GM06990 (cell line): ENCODE measurements at regions not wholly inside any gene's neighbourhood (a gene's known extent, or its start where the extent isn't known, plus 50 kb on each side); places are given as distances from the start of the nearest gene placed in this dataset.

Experiments
- DNase-seq: peaks from one replicate; pipeline ENCODE4 v3.0.0-alpha.2; 2011; ENCODE audit not compliant: insufficient read length; ENCODE audit errors: extremely low read depth
- H3K27me3 ChIP-seq: replicated peaks from 2 replicates; pipeline ENCODE4 v1.6.0; 2011; ENCODE audit warnings: low read length; ENCODE audit not compliant: control insufficient read depth, insufficient read depth
- H3K36me3 ChIP-seq: 2 replicates; pipeline ENCODE4 v1.5.1; 2011; ENCODE audit warnings: low read length; ENCODE audit not compliant: control insufficient read depth, insufficient read depth
- H3K4me3 ChIP-seq: replicated peaks from 2 replicates; pipeline ENCODE4 v1.5.1; 2011; ENCODE audit warnings: low read depth, mild to moderate bottlenecking, control low read depth, low read length
- TF ChIP-seq, protein P1 (sequence below): IDR thresholded peaks from 2 replicates; pipeline ENCODE4 v1.5.1; 2011; ENCODE audit warnings: low read length, control low read depth, mild to moderate bottlenecking, inconsistent platforms; ENCODE audit not compliant: insufficient read depth, poor library complexity, severe bottlenecking

GRCh38 chrX:122596998-122597397, 587.1 kb upstream of the GRIA3 start:
- DNase-seq = no peak
- no peaks in the 10 kb centered on the region for H3K36me3 ChIP-seq
- TF ChIP-seq, protein P1, sequence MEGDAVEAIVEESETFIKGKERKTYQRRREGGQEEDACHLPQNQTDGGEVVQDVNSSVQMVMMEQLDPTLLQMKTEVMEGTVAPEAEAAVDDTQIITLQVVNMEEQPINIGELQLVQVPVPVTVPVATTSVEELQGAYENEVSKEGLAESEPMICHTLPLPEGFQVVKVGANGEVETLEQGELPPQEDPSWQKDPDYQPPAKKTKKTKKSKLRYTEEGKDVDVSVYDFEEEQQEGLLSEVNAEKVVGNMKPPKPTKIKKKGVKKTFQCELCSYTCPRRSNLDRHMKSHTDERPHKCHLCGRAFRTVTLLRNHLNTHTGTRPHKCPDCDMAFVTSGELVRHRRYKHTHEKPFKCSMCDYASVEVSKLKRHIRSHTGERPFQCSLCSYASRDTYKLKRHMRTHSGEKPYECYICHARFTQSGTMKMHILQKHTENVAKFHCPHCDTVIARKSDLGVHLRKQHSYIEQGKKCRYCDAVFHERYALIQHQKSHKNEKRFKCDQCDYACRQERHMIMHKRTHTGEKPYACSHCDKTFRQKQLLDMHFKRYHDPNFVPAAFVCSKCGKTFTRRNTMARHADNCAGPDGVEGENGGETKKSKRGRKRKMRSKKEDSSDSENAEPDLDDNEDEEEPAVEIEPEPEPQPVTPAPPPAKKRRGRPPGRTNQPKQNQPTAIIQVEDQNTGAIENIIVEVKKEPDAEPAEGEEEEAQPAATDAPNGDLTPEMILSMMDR = no peak
- no peaks in the 10 kb centered on the region for H3K27me3 ChIP-seq
- no peak overlapping the region for H3K4me3 ChIP-seq

DNA sequence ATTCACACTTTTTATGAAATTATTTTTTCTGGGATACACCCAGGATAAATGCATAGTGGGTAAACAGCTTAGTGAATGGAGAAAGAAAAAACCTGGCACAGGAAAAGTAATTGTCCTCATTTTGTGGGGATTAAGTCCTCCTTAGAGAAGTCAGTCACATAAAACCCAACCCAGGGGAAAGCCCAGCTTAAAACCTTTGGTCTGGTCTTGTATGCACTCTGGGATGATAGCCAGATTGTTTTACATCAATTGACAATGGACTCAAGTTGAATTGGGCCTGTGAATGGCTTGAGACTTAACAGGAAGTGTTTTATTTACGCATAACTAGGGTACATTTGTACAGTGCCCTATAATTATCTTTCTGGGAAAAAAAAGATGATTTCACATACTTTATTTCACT, 561.3 kb upstream of the GRIA3 start:
- no peaks in the 10 kb centered on the region for H3K36me3 ChIP-seq
- DNase-seq = no peak
- H3K4me3 ChIP-seq = no peak overlapping the region
- TF ChIP-seq, protein P1 = no peak
- H3K27me3 ChIP-seq = no peaks in the 10 kb centered on the region

DNA sequence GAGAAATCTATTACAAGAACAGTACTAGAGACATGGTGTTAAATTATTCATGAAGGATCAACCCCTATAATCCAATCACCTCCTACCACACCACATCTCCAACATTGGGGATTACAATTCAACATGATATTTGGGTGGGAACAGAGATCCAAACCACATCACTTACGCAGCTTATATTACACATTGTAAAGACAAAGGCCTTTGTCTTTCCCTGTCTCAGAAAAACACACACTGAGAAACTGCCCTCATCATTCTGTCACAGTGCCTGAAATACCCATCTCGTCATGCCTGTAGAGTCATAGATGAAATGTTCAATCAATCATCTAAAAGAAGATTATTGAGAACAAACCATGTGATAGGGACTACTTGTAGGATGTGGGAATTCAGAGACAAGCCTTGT, 558.8 kb upstream of the GRIA3 start:
- DNase-seq = no peak
- Histone ChIP-seq H3K36me3 (no peaks in the 10 kb centered on the region), H3K27me3 (no peaks in the 10 kb centered on the region), H3K4me3 (no peak overlapping the region)
- TF ChIP-seq, protein P1 = no peak

- DNase-seq = no peak
- H3K36me3 ChIP-seq = no peaks in the 10 kb centered on the region
- H3K4me3 ChIP-seq = no peak overlapping the region
- no peaks in the 10 kb centered on the region for H3K27me3 ChIP-seq
- TF ChIP-seq, protein P1 = no peak
These were observed 558.3 kb upstream of the GRIA3 start for GRCh38 chrX:122625821-122626220.

- no peak overlapping the region for H3K4me3 ChIP-seq
- DNase-seq = no peak
- H3K36me3 ChIP-seq = no peaks in the 10 kb centered on the region
- TF ChIP-seq, protein P1 = no peak
- no peaks in the 10 kb centered on the region for H3K27me3 ChIP-seq
These were observed 557.2 kb upstream of the GRIA3 start for GRCh38 chrX:122626871-122627270.

- no peak for DNase-seq
- H3K4me3 ChIP-seq = no peak overlapping the region
- TF ChIP-seq, protein P1 = no peak
- H3K36me3 ChIP-seq = no peaks in the 10 kb centered on the region
- H3K27me3 ChIP-seq = no peaks in the 10 kb centered on the region
These were observed 542.9 kb upstream of the GRIA3 start for GRCh38 chrX:122641136-122641535.
